WI38 (cell line): ENCODE measurements at regions not wholly inside any gene's neighbourhood (a gene's known extent, or its start where the extent isn't known, plus 50 kb on each side); places are given as distances from the start of the nearest gene placed in this dataset.
"Not testable (repeated sequence)": the region's sequence is repeated elsewhere in the genome, so short reads cannot be mapped to it uniquely, and the experiment has no call there.

Experiments used
- H3K4me3 ChIP-seq: 2 replicates; pipeline ENCODE4 v1.5.1; 2011; ENCODE audit warnings: low read depth, mild to moderate bottlenecking, control low read depth, low read length
- TF ChIP-seq, protein P1 (sequence below): IDR thresholded peaks from 2 replicates; pipeline ENCODE4 v1.5.1; 2012; ENCODE audit warnings: low read depth, mild to moderate bottlenecking, control low read depth, low read length

- TF ChIP-seq, protein P1, sequence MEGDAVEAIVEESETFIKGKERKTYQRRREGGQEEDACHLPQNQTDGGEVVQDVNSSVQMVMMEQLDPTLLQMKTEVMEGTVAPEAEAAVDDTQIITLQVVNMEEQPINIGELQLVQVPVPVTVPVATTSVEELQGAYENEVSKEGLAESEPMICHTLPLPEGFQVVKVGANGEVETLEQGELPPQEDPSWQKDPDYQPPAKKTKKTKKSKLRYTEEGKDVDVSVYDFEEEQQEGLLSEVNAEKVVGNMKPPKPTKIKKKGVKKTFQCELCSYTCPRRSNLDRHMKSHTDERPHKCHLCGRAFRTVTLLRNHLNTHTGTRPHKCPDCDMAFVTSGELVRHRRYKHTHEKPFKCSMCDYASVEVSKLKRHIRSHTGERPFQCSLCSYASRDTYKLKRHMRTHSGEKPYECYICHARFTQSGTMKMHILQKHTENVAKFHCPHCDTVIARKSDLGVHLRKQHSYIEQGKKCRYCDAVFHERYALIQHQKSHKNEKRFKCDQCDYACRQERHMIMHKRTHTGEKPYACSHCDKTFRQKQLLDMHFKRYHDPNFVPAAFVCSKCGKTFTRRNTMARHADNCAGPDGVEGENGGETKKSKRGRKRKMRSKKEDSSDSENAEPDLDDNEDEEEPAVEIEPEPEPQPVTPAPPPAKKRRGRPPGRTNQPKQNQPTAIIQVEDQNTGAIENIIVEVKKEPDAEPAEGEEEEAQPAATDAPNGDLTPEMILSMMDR: no peak
- H3K4me3 ChIP-seq: no peak overlapping the region
Measured at GRCh38 chr13:62162860-62163259, 747.2 kb upstream of the PCDH20 start.

DNA sequence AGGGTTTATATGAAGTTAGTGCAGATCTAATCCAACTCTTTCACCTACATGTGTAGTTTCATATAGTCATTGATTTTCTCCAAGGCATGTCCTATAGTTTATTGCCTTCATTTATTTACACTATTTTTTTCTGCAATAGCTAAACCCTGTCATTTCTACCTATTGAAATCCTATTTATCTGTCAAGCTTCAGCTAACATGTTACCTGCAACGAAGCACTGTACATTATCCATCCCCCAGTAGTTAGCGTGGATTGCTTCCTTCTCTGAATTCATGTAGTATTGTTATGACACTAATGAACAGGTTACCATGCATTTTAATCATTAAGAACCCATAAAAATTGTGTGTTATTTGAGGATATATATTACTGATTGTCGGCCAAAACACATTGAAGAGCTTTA lies 742.9 kb upstream of the PCDH20 start:
- TF ChIP-seq, protein P1: no peak
- no peak overlapping the region for H3K4me3 ChIP-seq

DNA sequence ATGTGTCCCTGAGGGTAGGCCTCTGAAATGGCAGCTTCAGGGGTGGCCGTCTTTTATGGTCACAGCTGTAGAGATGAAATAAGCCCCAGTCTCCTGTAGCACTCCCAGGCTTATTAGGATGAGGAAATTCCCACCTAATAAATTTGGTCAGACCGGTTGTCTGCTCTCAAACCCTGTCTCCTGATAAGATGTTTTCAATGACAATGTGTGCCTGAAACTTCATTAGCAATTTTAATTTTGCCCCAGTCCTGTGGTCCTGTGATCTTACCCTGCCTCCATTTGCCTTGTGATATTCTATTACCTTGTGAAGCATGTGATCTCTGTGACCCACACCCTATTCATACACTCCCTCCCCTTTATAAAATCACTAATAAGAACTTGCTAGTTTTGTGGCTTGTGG lies 736.1 kb upstream of the PCDH20 start:
- H3K4me3 ChIP-seq: not testable (repeated sequence)

DNA sequence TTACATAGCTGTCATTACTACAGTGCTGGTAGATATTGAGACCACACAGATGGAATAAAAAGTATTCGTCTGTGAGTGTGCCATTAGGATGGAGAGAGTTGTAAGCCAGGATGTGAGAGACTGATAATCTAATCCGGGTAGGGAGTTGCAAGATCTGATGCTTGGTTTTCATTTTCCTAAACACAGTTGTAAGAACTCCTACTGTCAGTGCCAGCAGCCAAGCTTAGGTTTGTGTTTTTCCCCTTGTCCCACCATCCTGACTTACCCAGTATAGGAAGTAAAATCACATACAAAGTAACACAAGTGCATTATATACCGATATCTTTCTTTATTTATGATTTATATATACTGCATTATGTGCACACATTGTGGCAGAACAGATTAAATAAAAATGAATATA lies 726.4 kb upstream of the PCDH20 start:
- H3K4me3 ChIP-seq: no peak overlapping the region
- TF ChIP-seq, protein P1: no peak

GRCh38 chr13:62139597-62139996 lies 723.9 kb upstream of the PCDH20 start:
- TF ChIP-seq, protein P1: no peak
- no peak overlapping the region for H3K4me3 ChIP-seq

- no peak overlapping the region for H3K4me3 ChIP-seq
- TF ChIP-seq, protein P1: no peak
Measured at GRCh38 chr13:62137629-62138405, 722.2 kb upstream of the PCDH20 start.

GRCh38 chr13:62131604-62132003 lies 716.0 kb upstream of the PCDH20 start:
- H3K4me3 ChIP-seq: no peak overlapping the region
- TF ChIP-seq, protein P1: no peak
